Activated effector memory CD4-positive, alpha-beta T cell treated with anti-CD3 and anti-CD28 coated beads, Interleukin-2, amount 50 U/mL, for 16 hours (primary cell): ENCODE measurements at regions not wholly inside any gene's neighbourhood (a gene's known extent, or its start where the extent isn't known, plus 50 kb on each side); places are given as distances from the start of the nearest gene placed in this dataset.
"Not testable (repeated sequence)": the region's sequence is repeated elsewhere in the genome, so short reads cannot be mapped to it uniquely, and the experiment has no call there.

Experiments used
- DNase-seq: peaks from one replicate; pipeline ENCODE4 v3.0.0-alpha.2; 2020

DNA sequence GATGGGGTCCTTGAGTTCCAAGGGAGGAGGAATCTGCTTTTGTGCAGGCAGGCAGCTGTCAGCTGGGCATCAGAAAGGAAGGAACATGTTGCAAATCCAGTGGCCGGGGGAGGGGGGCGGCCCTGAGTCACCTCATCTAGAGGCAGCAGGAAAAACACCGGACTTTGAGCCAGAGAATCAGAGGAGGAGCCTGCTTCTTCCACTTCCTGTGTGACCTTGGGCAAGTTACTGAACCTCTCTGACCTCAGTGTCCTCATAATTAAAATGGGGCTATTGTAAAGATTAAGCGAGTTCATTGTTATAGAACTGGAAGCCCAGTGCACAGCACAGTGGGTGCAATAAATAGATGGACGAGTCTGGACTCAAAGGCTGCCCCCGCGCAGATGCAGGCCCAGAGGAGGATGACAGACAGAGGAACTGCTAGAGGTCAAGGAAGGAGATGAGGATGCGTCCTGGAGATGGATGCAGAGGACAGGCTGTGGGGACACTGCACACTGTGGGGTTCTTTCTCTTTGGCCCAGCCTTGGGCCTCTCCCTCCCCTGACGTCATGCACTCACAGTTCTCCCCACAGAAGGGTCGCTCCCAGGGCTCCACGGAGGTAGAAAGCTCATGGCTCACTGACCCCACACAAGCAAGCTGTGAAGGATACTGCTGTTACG lies 714.3 kb downstream of the MATN1 start:
- no peak for DNase-seq

DNA sequence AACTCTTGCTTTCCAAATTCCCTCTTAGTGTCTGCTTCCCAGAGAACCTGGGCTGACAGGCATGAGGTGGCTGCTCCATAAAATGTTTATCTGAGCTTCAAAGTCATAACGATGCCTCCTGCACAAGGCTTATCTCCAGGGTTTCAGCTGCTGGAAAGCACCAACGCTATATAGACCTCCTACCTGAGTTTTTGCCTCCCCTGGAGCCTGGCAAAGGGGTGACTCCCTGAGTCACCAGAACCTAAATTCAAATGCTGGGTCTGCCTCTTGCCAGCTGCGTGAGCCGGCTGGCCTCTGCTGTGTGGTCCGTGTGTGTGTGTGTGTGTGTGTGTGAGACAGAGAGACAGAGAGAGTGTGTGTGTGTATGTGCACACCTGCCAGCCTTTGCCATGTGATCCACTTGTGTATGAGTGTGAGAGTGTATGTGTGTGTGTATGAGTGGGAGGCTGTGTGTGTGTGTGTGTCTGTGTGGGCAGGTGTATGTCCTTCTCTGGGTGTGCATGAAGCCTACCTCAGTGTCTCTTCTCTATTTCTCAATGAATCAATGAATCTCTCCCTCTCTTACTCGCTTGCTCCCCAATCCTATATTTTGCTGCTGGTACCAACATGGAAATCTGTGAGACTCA lies 714.9 kb downstream of the MATN1 start:
- no peak for DNase-seq

DNA sequence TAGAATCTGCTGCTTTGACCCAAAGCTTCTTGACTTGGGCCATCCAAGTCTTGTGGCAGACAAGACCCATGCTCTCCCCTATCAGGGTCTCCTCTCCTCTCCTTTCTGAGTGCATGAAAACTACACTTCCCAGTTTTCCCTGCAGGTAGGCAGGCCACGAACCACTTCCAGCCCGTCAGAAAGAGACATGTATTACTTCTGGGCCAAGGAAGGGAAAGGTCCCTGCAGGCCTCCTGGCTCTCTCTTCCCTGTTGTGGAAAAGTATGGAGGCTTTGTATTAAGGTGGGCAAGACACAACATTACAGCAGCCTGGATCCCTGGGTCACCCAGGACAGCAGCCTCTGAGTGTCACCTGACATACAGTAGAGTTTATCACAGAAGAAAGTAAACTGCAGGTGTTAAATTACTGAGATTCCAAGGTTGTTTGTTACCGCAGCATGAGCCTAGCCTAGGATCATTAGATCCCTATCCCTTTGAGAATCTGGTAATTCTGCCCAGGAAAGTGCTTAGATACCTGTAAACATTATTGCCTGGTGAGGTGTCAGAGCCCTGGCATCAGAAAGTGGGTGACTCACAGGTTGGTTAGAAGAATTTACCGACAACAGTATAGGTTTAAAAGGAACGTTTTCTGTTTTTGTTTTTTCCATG lies 717.3 kb downstream of the MATN1 start:
- DNase-seq = no peak

DNA sequence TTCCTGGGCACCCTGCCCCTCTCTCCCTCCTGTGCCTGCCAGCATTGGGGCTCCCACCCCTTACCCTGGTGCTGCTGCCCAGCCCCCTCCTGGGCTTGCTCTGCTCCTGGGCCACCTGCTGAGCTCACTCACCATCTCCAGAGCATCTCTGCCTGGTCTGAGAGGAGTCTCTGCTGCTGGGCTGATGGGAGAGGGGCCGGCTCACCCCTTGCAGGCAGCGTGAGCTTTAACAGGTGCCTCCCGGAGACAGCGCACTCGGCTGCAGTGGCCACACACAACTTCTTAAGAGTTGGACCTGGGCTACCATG lies 721.7 kb downstream of the MATN1 start:
- no peak for DNase-seq

DNA sequence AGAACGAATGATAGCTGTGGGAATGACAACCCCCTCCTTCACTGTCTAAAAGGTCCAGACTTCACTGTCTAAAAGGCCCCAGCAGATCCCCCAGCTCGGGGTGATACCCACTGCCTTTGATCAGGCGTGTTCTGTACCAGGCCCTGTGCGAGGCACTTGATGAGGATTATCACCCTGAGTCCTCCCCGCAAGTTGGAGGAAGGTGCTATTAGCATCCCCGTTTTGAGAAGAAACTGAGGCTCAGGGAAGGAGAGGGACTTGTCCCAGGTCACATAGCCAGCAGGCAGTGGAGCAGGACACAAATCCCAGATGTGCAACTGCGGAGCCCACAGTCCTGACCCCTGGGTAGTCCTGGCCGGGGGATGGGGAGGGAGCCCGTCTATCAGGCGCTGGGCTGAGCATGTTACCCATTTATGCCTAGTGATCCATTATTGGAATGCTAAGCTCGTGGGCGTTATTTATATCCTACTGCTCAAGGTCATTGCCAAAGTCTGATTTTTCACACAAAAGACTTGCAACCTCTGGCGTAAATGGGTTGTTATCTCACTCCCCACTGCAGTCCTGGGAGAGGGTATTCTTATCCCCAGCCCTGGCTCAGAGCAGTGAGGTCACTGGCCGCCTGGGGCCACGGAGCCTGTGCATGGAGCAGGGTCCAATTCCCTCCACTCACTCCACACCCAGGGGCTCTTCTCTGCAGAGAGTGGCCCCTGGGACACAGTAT lies 722.2 kb downstream of the MATN1 start:
- no peak for DNase-seq

DNA sequence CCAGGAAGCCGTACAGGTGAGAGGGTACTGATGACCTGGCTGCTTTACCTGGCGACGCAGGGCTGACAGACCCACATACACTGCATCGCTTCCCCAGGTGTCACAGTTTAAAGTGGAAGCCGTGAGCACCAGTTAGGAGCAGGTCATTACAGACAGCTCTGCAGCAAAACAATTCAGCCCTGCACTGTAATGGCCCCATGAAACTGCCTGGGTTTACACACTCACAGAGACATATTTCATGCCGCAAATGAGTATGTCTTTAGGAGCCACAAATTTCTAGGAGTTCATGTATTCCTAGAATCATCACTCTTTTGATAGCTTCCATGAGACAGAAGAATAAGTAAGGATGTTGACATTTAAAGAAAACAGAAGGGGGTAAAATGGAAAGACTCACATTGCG lies 723.1 kb downstream of the MATN1 start:
- no peak for DNase-seq

DNA sequence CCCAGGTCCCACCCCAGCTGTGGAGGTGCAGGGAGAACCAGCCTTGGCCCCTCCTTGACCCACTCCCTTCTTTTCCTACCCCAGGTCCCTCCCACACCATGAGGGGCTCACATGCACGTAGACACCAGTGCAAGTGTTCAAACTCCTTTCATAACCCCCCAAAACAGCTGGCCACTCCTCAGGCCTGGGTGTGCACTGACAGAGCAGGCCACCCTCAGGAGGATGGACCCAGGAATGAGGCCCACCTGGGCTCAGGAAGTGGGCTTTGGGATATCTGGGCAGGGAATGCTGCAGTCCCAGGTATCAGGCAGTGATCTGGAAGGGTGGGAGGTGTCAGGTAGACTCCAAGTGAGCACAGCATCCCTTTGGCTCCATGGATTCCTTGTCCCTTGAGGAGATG lies 723.8 kb downstream of the MATN1 start:
- no peak for DNase-seq

DNA sequence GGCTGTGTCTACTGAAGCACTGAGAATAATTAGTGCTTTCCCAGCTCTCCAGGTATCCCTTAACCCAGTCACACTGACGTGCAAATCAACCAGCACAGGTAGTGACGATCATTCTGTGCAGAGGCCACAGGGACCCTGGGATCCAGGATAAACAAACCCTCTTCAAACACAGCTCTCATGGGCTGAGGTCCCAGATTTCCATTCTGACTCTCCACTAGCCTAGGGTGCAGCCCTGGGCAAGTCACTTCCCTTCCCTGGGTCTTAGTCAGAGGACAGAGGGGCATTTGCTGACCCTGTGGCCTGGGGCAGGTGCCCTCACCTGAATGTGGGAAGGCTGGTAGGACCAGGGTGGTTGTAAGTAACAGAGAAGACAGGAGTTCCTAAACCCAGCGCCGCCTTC lies 724.7 kb downstream of the MATN1 start:
- no peak for DNase-seq

DNA sequence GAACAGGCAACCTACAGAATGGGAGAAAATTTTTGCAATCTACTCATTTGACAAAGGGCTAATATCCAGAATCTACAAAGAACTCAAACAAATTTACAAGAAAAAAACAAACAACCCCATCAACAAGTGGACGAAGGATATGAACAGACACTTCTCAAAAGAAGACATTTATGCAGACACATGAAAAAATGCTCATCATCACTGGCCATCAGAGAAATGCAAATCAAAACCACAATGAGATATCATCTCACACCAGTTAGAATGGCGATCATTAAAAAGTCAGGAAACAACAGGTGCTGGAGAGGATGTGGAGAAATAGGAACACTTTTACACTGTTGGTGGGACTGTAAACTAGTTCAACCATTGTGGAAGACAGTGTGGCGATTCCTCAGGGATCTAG lies 725.6 kb downstream of the MATN1 start:
- not testable (repeated sequence) for DNase-seq

DNA sequence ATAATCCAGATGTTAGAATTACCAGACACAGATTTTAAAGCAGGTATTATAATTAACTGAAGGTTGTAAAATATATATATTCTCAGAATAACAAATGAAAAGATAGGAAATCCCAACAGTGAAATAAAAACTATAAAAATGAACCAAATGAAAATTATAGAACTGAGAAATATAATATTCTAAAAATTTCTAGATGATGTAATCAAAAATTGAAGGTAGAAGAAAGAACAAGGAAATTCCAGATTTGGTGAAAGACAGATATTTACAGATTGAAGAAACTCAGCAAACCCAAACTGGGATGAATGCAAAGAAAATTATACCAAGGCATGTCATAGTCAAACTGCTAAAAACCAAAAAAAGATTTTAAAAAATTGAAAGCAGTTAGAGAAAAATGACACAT lies 729.4 kb downstream of the MATN1 start:
- no peak for DNase-seq

DNA sequence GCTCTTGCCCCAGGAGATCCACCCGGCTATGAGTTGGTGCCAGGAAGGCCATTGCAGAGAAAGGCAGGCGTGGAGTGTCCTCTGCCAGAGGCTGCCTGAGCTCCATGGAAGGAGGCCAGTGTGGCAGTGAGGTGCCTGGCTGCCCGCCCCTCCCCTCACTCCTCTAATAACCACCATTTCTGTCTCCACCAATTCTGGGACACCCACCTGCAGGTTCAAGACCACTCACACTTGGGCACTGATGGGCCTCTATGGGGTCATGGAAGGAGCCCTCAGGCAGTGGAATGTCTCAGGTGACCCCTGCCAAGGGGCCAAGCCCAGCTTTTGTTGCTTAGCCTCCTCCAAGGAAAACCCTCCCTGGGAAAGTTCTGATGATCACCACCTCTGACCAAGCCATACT lies 731.6 kb downstream of the MATN1 start:
- DNase-seq = no peak

DNA sequence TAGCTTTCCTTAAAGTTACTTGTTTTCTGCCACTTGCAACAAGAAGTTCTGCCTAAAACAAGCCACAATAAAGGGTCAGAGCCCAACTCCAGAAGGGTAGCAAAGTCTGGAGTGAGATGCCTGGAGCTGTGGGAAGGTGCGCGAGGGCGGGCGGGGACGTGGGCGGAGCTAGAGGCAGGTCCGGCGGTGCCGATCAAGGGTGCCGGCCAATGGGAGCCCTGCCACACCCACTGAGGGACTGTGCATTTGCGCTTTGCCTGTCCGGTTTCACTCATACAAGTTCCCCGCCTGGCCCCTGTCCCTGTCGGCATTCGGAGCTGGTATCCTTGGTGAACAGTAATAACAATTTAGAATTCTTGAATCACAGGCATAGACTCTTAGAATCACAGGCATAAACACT lies 732.4 kb downstream of the MATN1 start:
- no peak for DNase-seq

DNA sequence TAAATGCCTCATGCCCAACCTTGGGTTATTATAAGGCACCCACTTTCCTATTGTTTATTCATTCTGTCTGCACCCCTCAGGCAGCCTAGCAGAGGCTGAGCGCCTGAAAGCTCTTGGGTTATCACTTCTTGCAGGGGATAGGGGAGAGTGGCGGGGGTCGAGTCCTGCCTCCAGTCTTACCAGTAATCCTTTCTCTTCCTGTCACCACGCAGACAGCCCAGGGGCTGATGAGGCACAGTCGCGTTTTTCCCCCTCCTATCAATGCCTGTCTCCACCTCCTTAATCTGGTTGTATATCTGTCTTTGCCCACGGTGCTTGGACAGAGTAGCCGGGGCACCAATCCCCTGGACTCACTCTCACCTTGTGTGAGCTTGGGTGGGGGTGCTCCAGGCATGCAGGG lies 733.1 kb downstream of the MATN1 start:
- DNase-seq = no peak

DNA sequence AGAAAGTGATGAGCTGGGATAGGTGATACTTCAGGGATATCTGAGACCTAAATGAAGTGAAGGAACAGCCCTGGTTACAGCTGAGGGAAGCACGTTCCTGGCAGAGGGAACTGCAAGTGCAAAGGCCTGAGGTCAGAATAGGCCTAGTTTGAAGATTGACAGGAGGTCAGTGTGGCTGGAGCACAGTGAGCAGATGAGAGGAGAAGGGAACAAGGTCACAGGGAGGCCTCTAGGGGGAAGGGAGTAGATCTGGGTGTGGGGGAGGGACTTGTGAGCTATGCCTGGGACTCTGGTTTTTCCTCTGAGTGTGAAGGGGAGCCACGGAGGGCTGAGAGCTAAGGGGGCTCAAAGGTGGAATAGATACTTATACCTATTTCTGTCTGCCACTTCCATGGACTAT lies 736.4 kb downstream of the MATN1 start:
- DNase-seq = no peak

DNA sequence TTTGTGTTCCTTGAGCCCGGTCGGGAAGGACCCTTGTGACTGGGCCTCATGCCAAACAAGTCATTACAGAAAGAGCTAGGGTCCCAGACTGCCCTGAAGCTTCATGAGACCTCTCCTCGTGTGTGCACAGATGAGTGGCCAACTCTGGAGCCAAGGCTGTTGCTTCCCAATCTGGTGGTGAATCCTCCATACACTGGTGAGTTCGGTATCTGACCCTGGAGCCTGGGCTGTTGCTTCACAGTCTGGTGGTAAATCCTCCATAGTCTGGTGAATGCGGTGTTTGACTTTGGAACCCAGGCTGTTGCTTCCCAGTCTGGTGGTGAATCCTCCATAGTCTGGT lies 737.8 kb downstream of the MATN1 start:
- DNase-seq = no peak

DNA sequence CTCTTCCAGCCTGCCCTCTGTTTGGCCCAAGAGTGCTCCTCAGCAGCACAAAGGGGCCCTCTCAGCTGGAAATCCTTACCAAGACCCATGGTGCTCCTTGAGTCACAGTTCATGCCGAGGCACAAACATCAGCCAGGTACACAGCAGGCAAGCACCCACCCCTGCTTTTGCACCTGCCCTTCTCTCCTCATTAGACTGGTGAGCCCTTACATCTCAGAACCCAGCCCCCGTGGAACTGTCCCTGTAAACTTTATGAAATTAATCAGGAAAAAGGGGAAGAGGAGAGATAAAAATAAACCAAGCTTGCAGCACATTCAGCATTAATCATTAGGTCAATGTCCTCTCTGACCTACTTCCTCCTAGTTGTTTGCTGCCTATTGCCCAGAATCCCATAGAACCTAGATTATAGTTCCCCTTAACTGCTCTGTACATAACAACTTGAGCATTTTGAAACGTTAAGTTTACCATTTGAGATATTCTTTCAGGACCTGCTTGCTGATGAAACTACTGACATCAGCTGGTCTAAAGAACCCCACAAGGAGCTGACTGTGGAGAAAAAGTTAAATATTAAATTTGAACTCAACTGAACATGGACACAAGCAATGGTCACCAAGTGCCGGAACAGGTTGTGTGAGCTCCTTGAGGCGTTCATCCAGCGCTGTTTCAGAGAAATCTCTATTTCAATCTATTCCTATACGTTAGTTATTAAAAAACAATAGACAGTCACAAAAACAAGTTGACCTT lies 738.4 kb downstream of the MATN1 start:
- DNase-seq = peak; percentile 41

DNA sequence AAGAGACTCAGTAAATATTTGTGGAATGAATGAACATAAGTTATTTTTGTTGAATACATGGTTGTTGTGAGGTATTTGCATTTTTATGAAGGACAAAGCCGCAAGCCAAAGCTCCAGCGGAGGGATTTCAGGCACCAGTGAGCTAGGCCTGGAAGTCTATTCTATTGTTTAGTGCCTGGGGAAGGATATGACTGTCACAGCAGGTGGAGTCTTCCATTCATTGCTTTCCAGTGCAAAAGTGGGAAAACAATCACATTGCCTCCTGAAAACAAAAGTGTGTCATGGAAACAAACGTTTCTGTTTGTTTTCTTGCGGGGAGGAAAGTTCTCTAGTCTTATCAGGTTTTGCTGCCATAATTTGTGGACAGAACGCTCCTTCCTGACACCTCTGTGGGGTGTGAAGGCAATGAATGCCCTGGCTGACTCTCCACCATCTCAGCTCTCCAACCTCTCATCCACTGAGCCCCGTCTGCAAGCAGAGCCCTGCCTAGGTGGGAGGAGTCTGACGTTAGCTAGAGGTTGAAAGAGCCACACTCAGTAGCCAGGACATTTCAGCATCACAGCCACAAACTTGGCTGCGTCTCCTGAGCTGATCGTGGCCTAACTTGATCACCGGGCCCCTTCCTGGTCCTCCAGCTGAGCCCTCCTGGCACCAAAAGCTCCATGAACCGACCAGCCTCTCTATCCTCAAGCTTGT lies 739.1 kb downstream of the MATN1 start:
- DNase-seq = no peak

DNA sequence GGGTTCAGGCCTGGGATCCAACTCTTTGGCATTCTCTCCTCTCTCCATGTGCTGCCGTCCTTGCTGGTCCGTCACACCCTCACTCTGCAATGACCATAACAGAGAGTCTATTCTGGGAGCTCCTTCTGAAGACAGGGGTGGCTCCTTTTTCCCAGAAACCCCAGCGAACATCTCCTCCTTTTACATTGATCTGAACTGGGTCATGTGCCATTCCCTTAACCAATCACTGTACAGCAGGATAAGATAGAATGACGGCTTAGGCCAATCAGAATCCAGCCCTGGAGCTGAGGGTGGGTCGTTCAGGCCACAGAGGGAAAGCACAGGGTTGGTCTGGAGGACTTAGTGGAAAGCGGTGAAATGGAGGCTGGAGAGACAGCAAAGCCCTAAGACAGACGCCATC lies 740.1 kb downstream of the MATN1 start:
- DNase-seq = no peak

DNA sequence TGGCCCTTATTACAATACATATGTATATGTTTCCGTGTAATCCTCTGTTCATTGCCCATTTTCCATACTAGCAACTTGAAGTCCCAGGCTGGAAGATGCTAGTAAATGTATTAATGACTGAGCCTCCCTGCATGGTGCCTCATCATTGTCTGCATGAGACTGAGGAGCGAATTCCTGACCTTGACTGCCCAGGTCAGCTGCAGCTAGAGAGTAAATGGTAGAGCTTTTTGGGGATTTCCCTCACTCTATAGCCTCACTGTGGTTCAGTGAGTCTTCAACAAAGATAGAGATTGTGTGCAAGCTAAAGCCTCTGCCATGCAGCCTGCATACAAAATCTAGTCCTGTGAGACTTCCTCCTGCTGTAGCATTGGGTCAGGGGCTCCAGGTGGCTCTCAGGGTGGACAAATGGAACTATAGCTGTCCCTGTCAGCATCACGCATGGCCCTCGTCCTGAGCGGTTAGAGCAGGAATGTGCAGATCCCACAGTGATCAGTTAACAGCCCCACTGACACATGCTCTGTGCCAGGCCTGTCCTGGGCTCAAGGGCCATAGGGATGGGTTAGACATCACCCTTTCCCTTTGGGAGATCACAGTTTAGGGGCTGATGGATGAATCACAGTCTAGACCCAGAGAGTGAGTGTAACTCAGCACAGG lies 741.7 kb downstream of the MATN1 start:
- DNase-seq = no peak

DNA sequence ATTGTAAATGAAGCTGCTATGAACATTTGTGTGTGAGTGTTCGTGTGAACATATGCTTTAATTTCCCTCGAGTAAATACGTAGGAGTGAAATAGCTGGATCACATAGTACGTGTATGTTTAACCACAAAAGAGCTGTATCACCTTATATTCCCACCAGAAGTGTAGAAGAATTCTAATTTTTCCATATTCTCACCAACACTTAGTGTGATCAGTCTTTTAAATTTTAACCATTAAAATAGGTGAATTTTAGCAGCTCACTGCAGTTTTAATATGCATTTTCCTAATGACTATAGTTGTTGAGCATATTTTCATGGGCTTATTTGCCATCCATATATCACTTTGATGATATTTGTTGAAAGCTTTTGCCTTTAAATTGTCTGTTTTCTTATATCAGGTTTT lies 741.2 kb downstream of the PTPRU start:
- no peak for DNase-seq

DNA sequence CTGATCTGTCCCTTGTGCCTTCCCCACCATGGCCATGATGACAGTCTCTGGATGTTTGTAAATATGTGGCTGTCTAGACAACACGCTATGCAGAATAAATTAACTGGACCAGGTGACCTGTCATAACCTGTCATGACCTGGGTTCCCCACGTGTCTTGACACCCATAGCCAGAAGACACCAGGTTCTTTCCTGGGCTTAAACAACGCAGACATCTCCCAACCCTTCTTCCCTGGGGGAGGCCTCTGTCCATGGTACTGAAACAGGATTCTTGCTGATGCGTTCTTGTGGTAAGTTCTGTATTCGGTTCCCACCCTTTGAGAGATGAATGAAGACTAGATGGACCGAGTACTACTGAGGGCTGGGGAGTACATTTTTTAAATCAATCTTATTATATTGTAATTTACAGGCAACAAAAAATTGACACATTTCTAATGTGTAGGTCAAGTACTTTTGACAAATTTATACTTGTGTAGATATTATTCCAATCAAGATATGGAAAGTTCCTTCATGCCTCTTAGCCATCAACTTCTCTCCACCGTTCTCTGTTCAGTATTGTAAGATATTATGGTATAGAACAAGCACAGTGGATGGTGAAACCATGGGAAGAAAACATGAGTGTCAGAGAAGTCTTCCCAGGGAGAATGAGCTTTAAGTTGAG lies 738.8 kb downstream of the PTPRU start:
- no peak for DNase-seq

DNA sequence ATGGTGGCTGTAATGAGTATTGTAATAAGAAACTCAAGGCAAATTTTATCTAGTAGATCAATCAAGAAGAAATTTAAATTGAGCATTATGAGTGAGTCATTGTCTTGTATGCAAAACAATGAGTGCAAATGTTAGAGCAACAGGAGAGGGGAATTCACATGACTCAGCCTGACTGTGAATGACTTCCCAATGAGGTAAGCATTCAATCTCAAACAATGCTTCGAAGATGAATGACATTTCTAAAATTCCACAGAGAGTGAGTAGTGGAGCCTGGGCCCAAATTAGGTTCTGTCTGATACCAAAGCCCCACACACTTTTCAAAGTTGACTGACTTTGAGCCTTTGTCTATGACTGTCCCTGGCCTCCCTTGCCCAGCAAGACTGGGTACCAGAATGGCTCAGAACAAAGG lies 738.0 kb downstream of the PTPRU start:
- DNase-seq = no peak
